OCI-LY3 (cell line): ENCODE measurements at regions not wholly inside any gene's neighbourhood (a gene's known extent, or its start where the extent isn't known, plus 50 kb on each side); places are given as distances from the start of the nearest gene placed in this dataset.

ENCODE experiments used
- EZH2phosphoT487 ChIP-seq: fragments of 200-600 bp; shearing (Covaris generic); IDR thresholded peaks from 2 replicates; pipeline ENCODE4 v1.6.1; 2018; ENCODE audit warnings: antibody characterized with exemption, mixed run types, low read depth
- TF ChIP-seq, protein P1 (sequence below): fragments of 200-600, 300-600 bp; sonication (generic); IDR thresholded peaks from 2 replicates; pipeline ENCODE4 v1.5.1; 2014; ENCODE audit warnings: antibody characterized with exemption, low read length, low read depth

DNA sequence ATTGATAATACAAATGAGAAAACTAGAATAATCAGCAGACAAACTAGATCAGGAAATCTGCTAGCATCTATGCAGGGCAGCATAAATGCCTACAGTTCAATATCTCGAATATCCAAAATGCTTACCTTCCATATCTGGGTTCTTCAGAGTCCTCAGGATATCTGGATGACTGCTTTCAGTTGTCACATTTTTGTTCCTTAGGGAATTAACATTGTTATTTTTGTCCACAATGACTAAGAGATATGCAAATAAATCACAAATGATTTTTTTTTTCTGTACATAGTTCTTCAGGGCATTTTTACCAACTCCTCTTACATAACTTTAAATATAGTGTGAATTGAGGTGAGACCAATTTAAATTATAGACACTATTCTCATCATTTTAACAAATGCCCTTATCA is 80.9 kb downstream of the AQP4 start:
- TF ChIP-seq, protein P1, sequence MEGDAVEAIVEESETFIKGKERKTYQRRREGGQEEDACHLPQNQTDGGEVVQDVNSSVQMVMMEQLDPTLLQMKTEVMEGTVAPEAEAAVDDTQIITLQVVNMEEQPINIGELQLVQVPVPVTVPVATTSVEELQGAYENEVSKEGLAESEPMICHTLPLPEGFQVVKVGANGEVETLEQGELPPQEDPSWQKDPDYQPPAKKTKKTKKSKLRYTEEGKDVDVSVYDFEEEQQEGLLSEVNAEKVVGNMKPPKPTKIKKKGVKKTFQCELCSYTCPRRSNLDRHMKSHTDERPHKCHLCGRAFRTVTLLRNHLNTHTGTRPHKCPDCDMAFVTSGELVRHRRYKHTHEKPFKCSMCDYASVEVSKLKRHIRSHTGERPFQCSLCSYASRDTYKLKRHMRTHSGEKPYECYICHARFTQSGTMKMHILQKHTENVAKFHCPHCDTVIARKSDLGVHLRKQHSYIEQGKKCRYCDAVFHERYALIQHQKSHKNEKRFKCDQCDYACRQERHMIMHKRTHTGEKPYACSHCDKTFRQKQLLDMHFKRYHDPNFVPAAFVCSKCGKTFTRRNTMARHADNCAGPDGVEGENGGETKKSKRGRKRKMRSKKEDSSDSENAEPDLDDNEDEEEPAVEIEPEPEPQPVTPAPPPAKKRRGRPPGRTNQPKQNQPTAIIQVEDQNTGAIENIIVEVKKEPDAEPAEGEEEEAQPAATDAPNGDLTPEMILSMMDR = no peak
- no peak for TF ChIP-seq EZH2phosphoT487
